Esophagus muscularis mucosa (tissue), 2 donors: ENCODE measurements at regions not wholly inside any gene's neighbourhood (a gene's known extent, or its start where the extent isn't known, plus 50 kb on each side); places are given as distances from the start of the nearest gene placed in this dataset.

Experiments
- POLR2A ChIP-seq: fragments of 450-650 bp; IDR thresholded peaks from one replicate; pipeline ENCODE4 v1.6.1; 2017; ENCODE audit warnings: antibody characterized with exemption, moderate library complexity, mild to moderate bottlenecking, low read depth
- POLR2AphosphoS5 ChIP-seq, 2 donors: sonication (generic); formaldehyde crosslinking; IDR thresholded peaks; one replicate each; pipeline ENCODE4 v1.6.1; 2017; ENCODE audit warnings: antibody characterized with exemption in 2 of 2

DNA sequence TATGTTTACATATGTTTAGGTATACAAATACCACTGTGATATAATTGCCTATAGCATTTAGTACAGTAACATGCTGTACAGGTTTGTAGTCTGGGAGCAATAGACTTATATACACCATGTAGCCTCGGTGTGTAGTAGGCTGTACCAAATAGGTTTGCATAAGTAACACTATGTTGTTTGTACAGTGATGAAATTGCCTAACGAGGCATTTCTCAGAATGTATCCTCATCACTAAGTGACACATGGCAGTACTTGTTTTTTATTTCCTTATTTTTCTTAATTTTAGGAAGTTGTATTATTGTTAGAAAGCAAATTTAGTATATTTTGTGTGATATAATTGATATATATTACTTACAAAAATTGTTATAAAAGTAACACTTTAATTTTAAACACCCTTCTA lies 840.9 kb downstream of the LTN1 start:
- TF ChIP-seq POLR2A (no peak), POLR2AphosphoS5 (IDR thresholded peaks at IDR 0.05) (no peak)
